ENCODE measurements at regions not wholly inside any gene's neighbourhood (a gene's known extent, or its start where the extent isn't known, plus 50 kb on each side); places are given as distances from the start of the nearest gene placed in this dataset.

DNA sequence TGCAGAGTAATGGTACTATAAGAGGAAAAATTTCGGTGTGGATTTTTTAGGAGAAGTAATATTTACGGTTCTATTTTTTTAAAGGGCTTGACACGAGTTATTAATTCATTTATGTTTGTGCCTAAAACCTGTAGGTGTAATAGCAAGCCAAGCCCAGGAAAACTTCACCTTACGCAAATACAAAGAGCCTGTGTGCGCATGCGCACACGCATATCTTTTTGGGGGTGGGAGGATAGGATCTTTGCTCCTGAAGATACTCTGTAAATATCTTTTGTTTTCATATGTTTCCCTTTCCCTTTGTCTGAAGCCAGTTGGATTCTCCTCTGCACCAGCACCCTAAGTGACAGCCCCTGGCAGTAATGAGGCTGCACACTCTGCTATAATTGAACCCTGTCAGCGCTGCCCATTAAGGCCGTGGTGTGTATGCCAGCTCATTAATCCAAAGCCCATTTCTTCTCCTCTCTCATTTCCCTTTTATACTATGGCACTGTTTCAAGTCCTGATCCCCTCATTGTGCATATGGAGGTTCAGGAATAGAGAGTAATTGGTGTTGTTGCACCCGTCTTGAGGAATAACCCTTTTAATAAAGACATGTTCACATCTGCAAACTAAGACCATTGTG is 327.2 kb upstream of the E2F7 start:
- intact Hi-C loops (cut with micrococcal nuclease): no loop called here
- no peaks in the 10 kb centered on the region for H3K4me1 Mint-ChIP-seq (ENCODE audit: low read depth)
- H3K9me3 Mint-ChIP-seq: no peaks in the 10 kb centered on the region
- H3K36me3 Mint-ChIP-seq (ENCODE audit: low read depth): no peaks in the 10 kb centered on the region
- no peaks in the 10 kb centered on the region for H3K27me3 Mint-ChIP-seq
- H3K4me3 Mint-ChIP-seq: no peak overlapping the region
- H3K27ac Mint-ChIP-seq: no peak overlapping the region

DNA sequence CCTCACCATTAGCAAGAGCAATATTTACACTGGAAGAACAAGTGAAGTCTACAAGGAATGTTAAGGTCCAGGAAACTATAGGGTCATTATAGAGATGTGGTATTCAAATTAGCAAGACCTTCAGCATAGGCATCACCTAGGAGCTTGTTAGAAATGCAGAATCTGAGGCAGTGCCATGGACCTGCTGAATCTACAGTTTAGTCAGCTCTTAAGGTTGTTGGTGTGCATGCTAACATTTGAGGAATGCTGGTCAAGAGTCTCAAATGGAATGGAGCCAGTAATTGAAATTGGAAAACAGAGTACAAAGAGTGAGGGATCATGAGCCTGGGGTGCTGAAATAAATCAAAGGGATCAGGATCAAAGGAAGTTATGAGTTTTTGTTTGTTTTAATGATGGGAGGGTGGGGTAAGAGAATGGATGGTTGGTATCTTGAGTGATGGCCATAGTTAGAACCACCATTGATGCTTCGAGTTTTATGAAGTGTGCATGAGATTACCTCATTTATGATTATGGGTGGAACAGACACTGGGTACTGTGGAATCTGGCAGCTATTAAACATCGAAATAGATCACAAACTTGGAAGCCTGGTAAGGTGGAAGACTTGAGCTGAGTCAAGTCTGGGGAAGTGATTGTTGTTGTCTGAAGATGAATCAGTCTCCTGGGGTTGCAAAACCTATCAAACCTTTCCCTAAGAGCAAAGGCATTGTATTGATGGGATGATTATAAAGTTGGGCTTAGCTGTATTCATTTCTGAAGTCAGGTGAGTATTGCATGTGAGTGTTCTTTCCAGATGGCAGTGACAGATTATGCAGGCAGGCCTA is 323.3 kb upstream of the E2F7 start:
- H3K36me3 Mint-ChIP-seq (ENCODE audit: low read depth): no peaks in the 10 kb centered on the region
- H3K27me3 Mint-ChIP-seq: no peaks in the 10 kb centered on the region
- H3K4me3 Mint-ChIP-seq: no peak overlapping the region
- no peak overlapping the region for H3K27ac Mint-ChIP-seq
- no peaks in the 10 kb centered on the region for H3K9me3 Mint-ChIP-seq
- no peaks in the 10 kb centered on the region for H3K4me1 Mint-ChIP-seq (ENCODE audit: low read depth)
- intact Hi-C loops (cut with micrococcal nuclease): no loop called here

- Mint-ChIP-seq H3K36me3 (ENCODE audit: low read depth) (no peaks in the 10 kb centered on the region), H3K4me1 (ENCODE audit: low read depth) (peaks cover 5% of the 10 kb centered on the region), H3K27ac (no peak overlapping the region), H3K27me3 (no peaks in the 10 kb centered on the region), H3K4me3 (no peak overlapping the region), H3K9me3 (no peaks in the 10 kb centered on the region)
- intact Hi-C loops (cut with micrococcal nuclease): no loop called here
Observed at GRCh38 chr12:77387671-77388070, 322.3 kb upstream of the E2F7 start.

DNA sequence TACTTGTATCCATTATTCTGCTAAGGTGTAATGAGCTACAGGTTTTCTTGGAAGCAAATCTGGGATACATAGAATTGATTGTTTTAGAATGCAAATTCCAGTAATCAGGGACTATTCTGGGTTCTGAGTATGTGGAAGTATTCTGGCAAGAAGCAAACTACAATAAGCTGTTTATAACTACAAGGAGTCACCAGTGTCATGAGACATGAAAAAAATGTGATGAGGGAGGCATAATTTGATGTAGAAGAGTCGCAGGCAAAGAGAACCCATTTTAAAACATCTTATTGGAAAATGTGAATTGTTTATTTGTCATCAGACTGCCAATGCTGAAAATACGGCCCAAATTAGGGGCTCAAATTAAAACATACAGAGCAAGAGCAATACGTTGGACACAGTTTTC is 321.8 kb upstream of the E2F7 start:
- Mint-ChIP-seq H3K27me3 (no peaks in the 10 kb centered on the region), H3K9me3 (no peaks in the 10 kb centered on the region), H3K27ac (no peak overlapping the region), H3K4me1 (ENCODE audit: low read depth) (peaks cover 5% of the 10 kb centered on the region), H3K4me3 (no peak overlapping the region), H3K36me3 (ENCODE audit: low read depth) (no peaks in the 10 kb centered on the region)
- intact Hi-C loops (cut with micrococcal nuclease): no loop called here

DNA sequence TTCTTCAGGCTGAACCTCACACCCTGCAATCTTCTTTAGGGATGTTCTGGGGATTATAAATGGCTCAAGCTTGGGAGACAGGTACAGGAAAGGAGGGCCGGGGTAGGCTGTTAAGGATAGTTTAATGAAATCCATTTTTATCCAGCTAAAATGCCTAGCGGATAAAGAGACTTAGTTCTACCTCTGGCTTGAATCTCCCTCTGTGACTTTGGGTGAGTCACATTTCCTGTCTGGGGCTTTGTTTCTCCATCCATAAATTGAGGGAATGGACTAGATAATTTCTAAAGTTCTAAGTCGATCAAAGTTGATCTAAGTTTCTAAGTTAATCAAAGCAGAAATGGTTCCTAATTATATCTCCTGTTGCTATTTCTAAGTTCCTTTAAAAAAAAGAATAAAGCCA is 319.6 kb upstream of the E2F7 start:
- H3K9me3 Mint-ChIP-seq: no peaks in the 10 kb centered on the region
- H3K27me3 Mint-ChIP-seq: no peaks in the 10 kb centered on the region
- H3K36me3 Mint-ChIP-seq (ENCODE audit: low read depth): no peaks in the 10 kb centered on the region
- H3K4me1 Mint-ChIP-seq (ENCODE audit: low read depth): peaks cover 5% of the 10 kb centered on the region
- no peak overlapping the region for H3K27ac Mint-ChIP-seq
- intact Hi-C loops (cut with micrococcal nuclease): no loop called here
- no peak overlapping the region for H3K4me3 Mint-ChIP-seq

DNA sequence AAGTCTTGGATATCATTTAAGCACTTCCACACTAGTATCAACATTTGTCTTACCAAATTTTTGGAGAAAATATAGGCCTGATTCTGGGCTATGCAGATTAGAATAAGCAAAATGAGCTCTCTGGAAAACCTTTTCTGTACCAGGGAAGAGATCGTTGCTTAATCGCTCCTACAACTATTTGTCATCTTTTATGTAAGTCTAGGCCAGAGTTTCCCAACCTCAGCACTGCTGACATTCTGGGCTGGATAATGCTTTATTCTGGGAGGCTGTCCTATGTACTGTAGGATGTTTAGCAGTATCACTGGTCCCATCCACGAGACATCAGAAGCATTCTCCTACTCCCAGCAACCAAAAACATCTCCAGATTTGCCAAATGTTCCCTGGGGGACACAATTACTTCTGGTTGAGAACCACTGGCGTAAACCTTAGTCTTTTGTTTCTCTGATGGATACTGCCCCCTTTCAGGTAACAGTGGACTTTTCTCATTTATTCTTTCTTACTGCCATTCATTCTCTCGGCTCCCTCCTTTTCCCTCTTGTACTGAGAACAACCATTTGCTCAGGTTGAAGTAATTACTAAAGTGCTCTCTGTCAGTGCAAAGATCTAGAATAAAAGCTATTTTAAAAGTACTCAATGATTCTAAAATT is 316.9 kb upstream of the E2F7 start:
- no peaks in the 10 kb centered on the region for H3K36me3 Mint-ChIP-seq (ENCODE audit: low read depth)
- H3K4me3 Mint-ChIP-seq: no peak overlapping the region
- H3K27me3 Mint-ChIP-seq: no peaks in the 10 kb centered on the region
- H3K4me1 Mint-ChIP-seq (ENCODE audit: low read depth): peaks cover 11% of the 10 kb centered on the region
- intact Hi-C loops (cut with micrococcal nuclease): no loop called here
- H3K27ac Mint-ChIP-seq: no peak overlapping the region
- no peaks in the 10 kb centered on the region for H3K9me3 Mint-ChIP-seq

DNA sequence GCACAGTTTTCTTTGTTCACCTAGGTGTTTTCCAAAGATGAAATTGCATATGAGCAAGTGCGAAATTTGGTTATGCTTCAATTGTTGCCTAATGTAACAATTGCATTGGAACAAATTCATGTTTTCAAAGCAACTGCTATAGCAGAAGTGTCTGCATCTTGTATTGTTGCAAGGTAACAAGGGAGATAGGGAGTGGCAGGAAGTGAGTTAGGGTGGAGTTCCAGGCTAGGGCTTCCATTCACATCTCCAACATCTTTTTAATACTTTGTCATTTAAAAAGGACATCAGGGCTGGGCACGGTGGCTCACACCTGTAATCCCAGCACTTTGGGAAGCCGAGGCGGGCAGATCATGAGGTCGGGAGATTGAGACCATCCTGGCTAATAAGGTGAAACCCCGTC is 312.3 kb upstream of the E2F7 start:
- no peaks in the 10 kb centered on the region for H3K27me3 Mint-ChIP-seq
- no peak overlapping the region for H3K27ac Mint-ChIP-seq
- no peaks in the 10 kb centered on the region for H3K36me3 Mint-ChIP-seq (ENCODE audit: low read depth)
- no peak overlapping the region for H3K4me3 Mint-ChIP-seq
- no peaks in the 10 kb centered on the region for H3K9me3 Mint-ChIP-seq
- peaks cover 10% of the 10 kb centered on the region for H3K4me1 Mint-ChIP-seq (ENCODE audit: low read depth)
- intact Hi-C loops (cut with micrococcal nuclease): no loop called here

- Mint-ChIP-seq H3K4me1 (ENCODE audit: low read depth) (peaks cover 10% of the 10 kb centered on the region), H3K4me3 (no peak overlapping the region), H3K27ac (no peak overlapping the region), H3K27me3 (no peaks in the 10 kb centered on the region), H3K9me3 (no peaks in the 10 kb centered on the region), H3K36me3 (ENCODE audit: low read depth) (no peaks in the 10 kb centered on the region)
- intact Hi-C loops (cut with micrococcal nuclease): no loop called here
Observed at GRCh38 chr12:77377116-77377515, 311.7 kb upstream of the E2F7 start.

DNA sequence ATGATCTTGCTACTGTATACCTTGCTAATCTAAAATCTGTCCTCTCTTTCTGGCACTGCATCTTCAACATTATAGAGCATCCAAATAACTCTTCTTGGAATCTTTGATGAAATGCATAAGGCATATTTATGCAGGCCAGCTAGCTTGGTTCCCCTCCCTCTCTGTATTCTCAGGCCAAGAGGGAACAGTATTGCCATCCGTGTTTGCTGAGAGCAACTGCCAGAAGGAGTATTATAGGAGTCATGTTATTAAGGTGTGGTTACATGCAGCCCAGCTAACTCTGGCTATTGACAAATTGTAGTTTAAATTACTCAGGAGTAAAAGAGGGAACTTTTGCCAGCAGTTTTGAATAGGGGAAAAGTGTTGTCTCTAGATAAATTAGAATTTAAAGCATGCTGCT is 309.3 kb upstream of the E2F7 start:
- Mint-ChIP-seq H3K36me3 (ENCODE audit: low read depth) (no peaks in the 10 kb centered on the region), H3K4me3 (no peak overlapping the region), H3K27me3 (no peaks in the 10 kb centered on the region), H3K9me3 (no peaks in the 10 kb centered on the region), H3K27ac (no peak overlapping the region), H3K4me1 (ENCODE audit: low read depth) (peaks cover 10% of the 10 kb centered on the region)
- intact Hi-C loops (cut with micrococcal nuclease): no loop called here

- Mint-ChIP-seq H3K9me3 (no peaks in the 10 kb centered on the region), H3K4me3 (no peak overlapping the region), H3K27me3 (no peaks in the 10 kb centered on the region), H3K36me3 (ENCODE audit: low read depth) (no peaks in the 10 kb centered on the region), H3K27ac (no peak overlapping the region), H3K4me1 (ENCODE audit: low read depth) (peaks cover 7% of the 10 kb centered on the region)
- intact Hi-C loops (cut with micrococcal nuclease): no loop called here
Observed at GRCh38 chr12:77372494-77372893, 307.1 kb upstream of the E2F7 start.

DNA sequence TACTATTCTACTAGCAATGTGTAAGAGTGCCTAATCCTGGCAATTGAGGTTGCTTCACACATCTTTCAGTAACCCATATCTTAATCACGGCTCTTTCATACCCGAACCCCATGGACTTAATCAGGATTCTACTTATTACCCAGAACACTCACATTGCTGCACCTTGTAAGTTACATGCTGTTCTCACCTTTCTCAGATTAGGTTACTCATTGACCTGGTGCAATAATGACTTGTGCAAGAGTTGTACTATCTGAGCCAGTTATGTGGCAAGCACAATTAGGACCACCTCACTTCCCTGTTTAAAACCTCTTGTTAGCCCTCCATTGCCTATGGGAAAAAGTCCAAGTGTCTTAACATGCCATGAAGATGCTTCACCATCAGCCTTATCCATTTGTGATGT is 306.7 kb upstream of the E2F7 start:
- peaks cover 2% of the 10 kb centered on the region for H3K4me1 Mint-ChIP-seq (ENCODE audit: low read depth)
- intact Hi-C loops (cut with micrococcal nuclease): no loop called here
- no peaks in the 10 kb centered on the region for H3K36me3 Mint-ChIP-seq (ENCODE audit: low read depth)
- H3K27me3 Mint-ChIP-seq: no peaks in the 10 kb centered on the region
- H3K27ac Mint-ChIP-seq: no peak overlapping the region
- no peaks in the 10 kb centered on the region for H3K9me3 Mint-ChIP-seq
- H3K4me3 Mint-ChIP-seq: no peak overlapping the region

- Mint-ChIP-seq H3K4me3 (no peak overlapping the region), H3K4me1 (ENCODE audit: low read depth) (no peaks in the 10 kb centered on the region), H3K9me3 (no peaks in the 10 kb centered on the region), H3K27me3 (no peaks in the 10 kb centered on the region), H3K27ac (no peak overlapping the region), H3K36me3 (ENCODE audit: low read depth) (no peaks in the 10 kb centered on the region)
- intact Hi-C loops (cut with micrococcal nuclease): no loop called here
Observed at GRCh38 chr12:77368379-77368778, 303.0 kb upstream of the E2F7 start.

GRCh38 chr12:77366616-77367015 is 301.2 kb upstream of the E2F7 start:
- no peak overlapping the region for H3K27ac Mint-ChIP-seq
- H3K9me3 Mint-ChIP-seq: no peaks in the 10 kb centered on the region
- no peaks in the 10 kb centered on the region for H3K27me3 Mint-ChIP-seq
- H3K4me3 Mint-ChIP-seq: no peak overlapping the region
- no peaks in the 10 kb centered on the region for H3K36me3 Mint-ChIP-seq (ENCODE audit: low read depth)
- no peaks in the 10 kb centered on the region for H3K4me1 Mint-ChIP-seq (ENCODE audit: low read depth)
- intact Hi-C loops (cut with micrococcal nuclease): no loop called here

DNA sequence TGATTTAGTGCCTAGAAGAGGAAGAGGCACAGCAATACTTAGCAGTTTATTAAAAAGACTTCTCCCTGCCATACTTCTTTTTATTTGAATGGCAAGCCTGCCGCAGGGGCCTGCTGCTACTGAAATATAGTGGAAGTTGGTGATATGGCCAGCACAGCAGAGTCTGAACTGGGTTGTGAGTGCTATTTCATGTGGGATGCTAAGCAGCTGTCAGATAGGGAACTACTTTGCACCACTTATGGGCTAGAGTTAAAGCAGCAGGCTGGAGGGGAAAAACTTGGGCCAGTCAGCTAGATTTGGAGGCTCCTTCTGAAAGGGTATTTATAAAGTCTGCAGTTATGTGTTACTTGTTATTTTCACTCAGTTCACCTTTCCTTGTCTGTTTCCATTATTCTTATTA is 299.0 kb upstream of the E2F7 start:
- Mint-ChIP-seq H3K4me3 (no peak overlapping the region), H3K4me1 (ENCODE audit: low read depth) (no peaks in the 10 kb centered on the region), H3K27ac (no peak overlapping the region), H3K36me3 (ENCODE audit: low read depth) (no peaks in the 10 kb centered on the region), H3K27me3 (no peaks in the 10 kb centered on the region), H3K9me3 (peaks cover 5% of the 10 kb centered on the region)
- intact Hi-C loops (cut with micrococcal nuclease): no loop called here
